ENCODE measurements at regions not wholly inside any gene's neighbourhood (a gene's known extent, or its start where the extent isn't known, plus 50 kb on each side); places are given as distances from the start of the nearest gene placed in this dataset.

GRCh38 chr3:20511863-20512505, 326.0 kb upstream of the SGO1 start:
- Histone ChIP-seq H3K4ac (ENCODE audit: low read depth, low read length) (no peak overlapping the region), H3K27me3 (ENCODE audit: insufficient read depth, low read length) (no peaks in the 10 kb centered on the region), H3K23me2 (ENCODE audit: insufficient read length, low read depth, low read length, poor library complexity, severe bottlenecking) (no peaks in the 10 kb centered on the region), H2AFZ (ENCODE audit: low read length) (no peak overlapping the region), H4K91ac (ENCODE audit: insufficient read length, low read depth, low read length) (no peak overlapping the region), H3K27ac (ENCODE audit: insufficient read length, low read depth, low read length) (no peak overlapping the region), H2BK5ac (ENCODE audit: insufficient read length, low read length) (no peak overlapping the region), H2BK20ac (ENCODE audit: low read depth, low read length, poor library complexity, severe bottlenecking) (no peak overlapping the region), H2BK120ac (ENCODE audit: low read depth, low read length, poor library complexity, severe bottlenecking) (no peak overlapping the region), H3K14ac (ENCODE audit: insufficient read depth, low read length) (no peak overlapping the region), H4K5ac (ENCODE audit: insufficient read length, low read depth, low read length) (no peak overlapping the region), H3T11ph (ENCODE audit: low read length) (no peak overlapping the region), H3K9ac (ENCODE audit: extremely low read depth, insufficient read length, low read length) (no peak overlapping the region), H3K56ac (ENCODE audit: insufficient read length, low read depth, low read length) (no peak overlapping the region), H2AK5ac (ENCODE audit: insufficient read length, low read length) (no peak overlapping the region), H3K79me1 (ENCODE audit: insufficient read depth, low read depth, low read length, poor library complexity, severe bottlenecking) (no peaks in the 10 kb centered on the region), H2BK12ac (ENCODE audit: insufficient read length, low read depth, low read length) (no peak overlapping the region), H3K18ac (ENCODE audit: insufficient read length, low read depth, low read length) (no peak overlapping the region), H2BK15ac (ENCODE audit: low read depth, low read length) (no peak overlapping the region), H3K79me2 (ENCODE audit: insufficient read depth, low read length) (no peaks in the 10 kb centered on the region), H4K8ac (replicated peaks; ENCODE audit: insufficient read length, low read depth, low read length) (no peak overlapping the region), H4K20me1 (ENCODE audit: control insufficient read depth, insufficient read depth, insufficient read length) (no peaks in the 10 kb centered on the region), H3K4me1 (ENCODE audit: insufficient read depth, low read length) (no peaks in the 10 kb centered on the region), H3K9me3 (ENCODE audit: control insufficient read depth, low read depth, low read length) (no peaks in the 10 kb centered on the region), H3K4me2 (ENCODE audit: insufficient read depth, insufficient read length, low read length) (no peak overlapping the region), H3K23ac (ENCODE audit: insufficient read length, low read depth, low read length) (no peak overlapping the region)
- H3K9me3 Mint-ChIP-seq: no peaks in the 10 kb centered on the region
- no peak overlapping the region for H3K27ac Mint-ChIP-seq
- WGBS (ENCODE audit: extremely low coverage, insufficient read length, low lambda C conversion rate): no CpG with 5 or more reads among the region's 4 CpGs
- TF ChIP-seq CTCF (conservative IDR thresholded peaks at IDR 0.05): peak; percentile 86
- no peak overlapping the region for H3K4me3 Mint-ChIP-seq
- no peaks in the 10 kb centered on the region for H3K36me3 Mint-ChIP-seq (ENCODE audit: insufficient read depth in 1 of 3, low read depth in 3 of 3)
- peaks cover 8 to 11% of the 10 kb centered on the region in 2 experiments; a peak in 3 of 4 replicates for H3K4me1 Mint-ChIP-seq
- DNase-seq: peak; percentile 59
- H3K27me3 Mint-ChIP-seq (ENCODE audit: low read depth): no peaks in the 10 kb centered on the region

Measured in H9 (cell line).